Transverse colon (tissue), 3 donors: ENCODE measurements at regions not wholly inside any gene's neighbourhood (a gene's known extent, or its start where the extent isn't known, plus 50 kb on each side); places are given as distances from the start of the nearest gene placed in this dataset.

Experiments used
- POLR2A ChIP-seq: fragments of 450-650 bp; IDR thresholded peaks from one replicate; pipeline ENCODE4 v1.6.1; 2016; ENCODE audit warnings: antibody characterized with exemption, mild to moderate bottlenecking, moderate library complexity
- TF ChIP-seq, protein P1 (sequence below), 5 experiments: fragments of 200-600 bp in 3 of 5; fragments of 450-650 bp in 2 of 5; sonication (generic) in 3 of 5; IDR thresholded peaks; 1 replicate in 2 of 5; 2 replicates in 3 of 5; pipeline ENCODE4 v1.5.1; 2016 to 2017; ENCODE audit warnings: antibody characterized with exemption in 5 of 5, inconsistent platforms in 3 of 5, mild to moderate bottlenecking in 2 of 5, moderate library complexity in 1 of 5

DNA sequence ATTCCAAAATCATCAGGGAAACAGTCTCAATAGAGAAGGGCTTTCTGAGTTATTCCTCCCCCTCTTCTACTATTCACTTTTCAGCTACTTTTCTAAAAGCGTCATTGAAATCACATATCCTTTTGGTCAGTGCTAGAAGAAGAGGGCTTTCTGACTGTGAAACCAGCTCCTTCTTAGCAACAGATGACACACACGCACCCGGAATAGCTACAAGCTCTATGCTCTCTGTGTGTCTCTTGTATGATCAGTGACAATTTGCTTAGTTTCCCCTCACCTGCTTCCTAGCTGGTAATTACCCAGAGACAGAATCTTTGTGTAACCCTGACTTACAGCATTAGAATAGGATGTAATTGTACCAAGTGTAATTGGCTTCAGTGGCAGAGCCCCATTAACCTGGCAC is 268.1 kb upstream of the SLITRK2 start:
- TF ChIP-seq POLR2A: no peak
- TF ChIP-seq, protein P1, sequence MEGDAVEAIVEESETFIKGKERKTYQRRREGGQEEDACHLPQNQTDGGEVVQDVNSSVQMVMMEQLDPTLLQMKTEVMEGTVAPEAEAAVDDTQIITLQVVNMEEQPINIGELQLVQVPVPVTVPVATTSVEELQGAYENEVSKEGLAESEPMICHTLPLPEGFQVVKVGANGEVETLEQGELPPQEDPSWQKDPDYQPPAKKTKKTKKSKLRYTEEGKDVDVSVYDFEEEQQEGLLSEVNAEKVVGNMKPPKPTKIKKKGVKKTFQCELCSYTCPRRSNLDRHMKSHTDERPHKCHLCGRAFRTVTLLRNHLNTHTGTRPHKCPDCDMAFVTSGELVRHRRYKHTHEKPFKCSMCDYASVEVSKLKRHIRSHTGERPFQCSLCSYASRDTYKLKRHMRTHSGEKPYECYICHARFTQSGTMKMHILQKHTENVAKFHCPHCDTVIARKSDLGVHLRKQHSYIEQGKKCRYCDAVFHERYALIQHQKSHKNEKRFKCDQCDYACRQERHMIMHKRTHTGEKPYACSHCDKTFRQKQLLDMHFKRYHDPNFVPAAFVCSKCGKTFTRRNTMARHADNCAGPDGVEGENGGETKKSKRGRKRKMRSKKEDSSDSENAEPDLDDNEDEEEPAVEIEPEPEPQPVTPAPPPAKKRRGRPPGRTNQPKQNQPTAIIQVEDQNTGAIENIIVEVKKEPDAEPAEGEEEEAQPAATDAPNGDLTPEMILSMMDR (IDR thresholded peaks at IDR 0.05): no peak
